ENCODE measurements at regions not wholly inside any gene's neighbourhood (a gene's known extent, or its start where the extent isn't known, plus 50 kb on each side); places are given as distances from the start of the nearest gene placed in this dataset.
"Not testable (repeated sequence)": the region's sequence is repeated elsewhere in the genome, so short reads cannot be mapped to it uniquely, and the experiment has no call there.

GRCh38 chr1:30660241-30660640 is 63.1 kb downstream of the MATN1 start:
- DNase-seq: no peak

- no peak for DNase-seq
Measured at GRCh38 chr1:30659702-30660101, 63.7 kb downstream of the MATN1 start.

GRCh38 chr1:30658375-30658774 is 65.0 kb downstream of the MATN1 start:
- not testable (repeated sequence) for DNase-seq

DNA sequence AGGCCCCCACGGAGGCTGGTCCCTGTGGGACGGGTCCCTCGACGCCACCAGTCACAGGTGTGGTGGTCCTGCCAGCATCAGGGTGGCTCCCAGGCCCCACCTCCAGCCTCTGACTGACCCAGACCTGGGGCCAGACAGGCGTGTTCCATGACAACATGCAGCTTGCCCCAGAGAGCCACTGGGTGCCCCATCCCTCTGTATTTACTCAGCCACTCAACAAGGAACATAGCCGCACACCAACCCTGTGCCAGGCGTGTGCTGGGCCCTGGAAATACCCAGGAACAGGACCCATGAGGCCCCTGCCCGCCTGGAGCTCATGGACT is 65.4 kb downstream of the MATN1 start:
- no peak for DNase-seq

DNA sequence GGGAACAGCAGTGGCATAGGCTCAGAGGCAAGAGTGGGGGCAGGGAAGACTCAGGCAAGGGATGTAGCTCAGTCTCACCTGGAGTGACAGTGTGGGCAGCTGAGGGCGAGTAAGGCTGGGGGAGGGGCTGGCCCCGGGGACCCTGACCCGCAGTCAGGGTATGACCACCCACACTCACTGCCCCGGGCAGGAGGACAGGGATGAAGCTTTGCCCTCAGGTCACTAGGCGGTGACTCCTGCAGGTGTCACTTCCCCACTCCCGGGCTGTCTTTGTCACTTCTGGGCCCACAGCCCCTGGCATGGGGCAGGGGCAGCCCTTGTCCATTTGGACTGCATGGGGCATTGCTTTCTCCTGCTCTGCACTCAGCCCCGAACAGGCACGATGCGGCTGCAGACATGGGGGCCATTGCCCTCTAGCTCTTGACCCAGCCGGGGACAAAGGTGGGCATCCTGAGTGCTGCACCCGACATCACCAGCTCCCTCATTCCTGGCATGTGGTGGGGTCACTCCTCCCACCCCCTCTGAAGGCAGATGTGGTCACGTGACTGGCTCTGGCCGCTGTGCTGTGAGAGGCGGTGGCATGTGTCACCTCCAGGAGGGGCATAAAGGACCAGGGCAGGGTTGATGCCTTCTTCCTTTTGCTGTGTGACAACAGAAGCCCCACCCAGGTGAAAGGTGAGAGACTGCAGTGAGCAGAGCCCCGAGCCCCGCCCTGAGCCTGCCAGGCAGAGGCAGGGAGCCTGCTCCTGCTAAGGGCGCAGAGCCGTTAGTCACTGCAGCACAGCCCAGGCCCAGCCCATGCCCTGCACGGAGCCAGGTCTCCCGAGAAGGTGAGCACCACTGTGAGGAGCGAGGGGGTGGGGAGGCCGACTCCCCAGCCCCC is 66.0 kb downstream of the MATN1 start:
- no peak for DNase-seq

DNA sequence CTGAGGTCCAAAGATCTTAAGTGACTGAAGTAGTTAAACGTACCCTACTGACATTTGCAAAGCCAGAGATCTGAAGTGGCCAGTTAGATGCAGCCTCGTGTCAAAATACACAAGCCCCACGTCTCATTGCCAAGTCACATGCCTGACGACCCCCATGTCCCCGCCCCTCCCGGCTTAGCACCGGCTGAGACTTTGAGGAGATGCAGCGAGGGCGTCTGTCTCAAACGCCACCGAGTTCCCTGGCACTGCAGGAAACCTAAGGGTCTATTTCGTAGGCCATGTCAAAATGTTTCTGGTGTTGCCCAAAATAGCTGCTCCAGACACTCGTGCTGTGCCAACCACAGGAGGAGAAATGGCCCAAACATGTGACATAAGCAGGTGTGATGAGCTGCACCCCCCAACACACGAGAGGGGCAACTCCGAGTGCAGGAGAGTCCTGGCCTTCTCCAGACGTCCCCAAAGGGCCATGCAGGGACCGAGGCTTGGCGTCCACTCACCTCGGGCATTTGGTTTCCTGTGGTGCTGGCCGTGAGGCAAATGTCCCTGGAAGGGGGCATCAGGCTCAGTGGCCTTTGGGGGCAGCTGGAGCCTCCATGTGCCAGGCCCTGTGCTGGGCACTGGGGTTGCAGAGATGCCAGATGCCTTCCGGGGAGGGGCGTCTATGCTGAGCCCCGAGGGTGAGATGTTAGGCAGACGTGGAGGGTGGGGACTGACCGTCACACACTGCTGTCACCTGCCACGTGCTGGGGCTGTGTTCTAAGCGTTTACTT is 67.0 kb downstream of the MATN1 start:
- DNase-seq: no peak

DNA sequence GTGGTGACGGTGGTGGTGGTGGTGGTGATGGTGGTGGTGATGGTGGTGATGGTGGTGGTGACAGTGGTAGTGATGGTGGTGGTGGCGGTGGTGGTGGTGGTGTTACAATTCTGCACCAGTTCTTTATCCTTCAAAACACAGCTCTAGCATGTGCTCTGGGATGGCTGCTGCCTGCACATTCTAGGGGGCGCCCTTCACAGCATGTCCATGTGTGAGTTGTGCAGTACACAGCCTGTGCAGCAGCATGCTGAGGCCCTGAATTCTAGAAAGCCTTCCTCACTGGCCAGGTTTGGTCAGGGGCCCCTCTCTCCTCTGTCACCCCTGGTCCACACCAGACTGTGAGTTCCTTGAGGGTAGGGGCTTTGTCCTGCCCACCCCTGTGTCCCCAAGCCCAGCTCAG is 67.7 kb downstream of the MATN1 start:
- DNase-seq: no peak

DNA sequence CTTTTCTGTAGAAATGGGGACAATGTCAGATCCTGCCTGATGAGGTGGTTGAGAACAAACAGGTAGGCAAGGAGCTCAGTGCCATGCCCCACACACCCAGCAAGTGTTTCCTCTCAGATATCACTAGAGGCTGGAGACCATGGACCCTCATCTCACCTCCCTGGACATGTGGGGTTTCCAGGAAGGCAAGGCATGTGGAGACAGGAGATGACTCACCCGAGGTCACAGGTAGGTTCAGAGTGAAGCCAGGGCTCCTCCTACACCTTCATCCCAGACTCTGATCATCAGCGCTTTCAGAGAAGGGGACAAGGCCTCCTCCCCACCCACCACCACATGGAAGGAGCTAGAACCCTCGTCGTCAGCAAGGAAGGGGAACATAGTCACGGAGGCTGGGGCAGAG is 69.2 kb downstream of the MATN1 start:
- no peak for DNase-seq

DNA sequence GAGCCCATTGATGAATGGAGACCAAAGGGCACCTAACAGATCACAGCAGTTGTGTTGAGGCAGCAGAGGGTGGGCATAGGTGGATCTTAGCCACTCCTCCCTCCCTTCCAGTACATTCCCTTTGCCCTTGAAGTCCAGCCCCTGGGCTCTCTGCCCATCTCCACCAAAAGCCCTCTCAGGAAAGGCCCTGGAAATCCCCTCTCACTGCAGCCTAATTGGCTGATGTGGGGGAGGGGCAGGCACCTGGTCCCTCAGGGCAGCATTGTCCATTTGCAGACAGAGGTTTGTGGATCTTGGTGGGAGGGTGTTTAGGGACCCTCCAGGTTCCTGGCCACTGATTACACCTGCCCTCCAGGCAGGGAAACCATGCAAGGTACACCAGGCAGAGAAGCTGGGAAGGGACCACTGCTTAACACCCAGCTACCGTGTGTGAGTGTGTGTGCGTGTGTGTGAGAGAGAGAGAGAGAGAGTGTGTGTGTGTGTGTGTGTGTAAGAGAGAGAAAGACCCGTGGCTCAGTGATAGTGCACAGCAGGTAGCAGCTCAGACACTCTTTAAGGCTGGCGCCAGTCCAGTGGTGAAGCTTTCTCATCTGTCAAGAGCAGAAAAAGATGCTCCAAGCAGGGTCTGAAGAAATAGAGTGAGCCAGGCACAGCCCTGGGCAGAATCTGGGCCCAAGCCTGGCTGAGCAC is 71.1 kb downstream of the MATN1 start:
- no peak for DNase-seq

- not testable (repeated sequence) for DNase-seq
Measured at GRCh38 chr1:30651395-30651794, 72.0 kb downstream of the MATN1 start.

GRCh38 chr1:30650968-30651320 is 72.4 kb downstream of the MATN1 start:
- no peak for DNase-seq

- no peak for DNase-seq
Measured at GRCh38 chr1:30650038-30650967, 73.1 kb downstream of the MATN1 start.

GRCh38 chr1:30649321-30649991 is 73.9 kb downstream of the MATN1 start:
- DNase-seq: no peak

GRCh38 chr1:30648408-30649000 is 74.9 kb downstream of the MATN1 start:
- DNase-seq: no peak

GRCh38 chr1:30645807-30646206 is 77.6 kb downstream of the MATN1 start:
- DNase-seq: no peak

- no peak for DNase-seq
Measured at GRCh38 chr1:30642391-30643120, 80.8 kb downstream of the MATN1 start.

GRCh38 chr1:30641572-30642353 is 81.6 kb downstream of the MATN1 start:
- DNase-seq: no peak

DNA sequence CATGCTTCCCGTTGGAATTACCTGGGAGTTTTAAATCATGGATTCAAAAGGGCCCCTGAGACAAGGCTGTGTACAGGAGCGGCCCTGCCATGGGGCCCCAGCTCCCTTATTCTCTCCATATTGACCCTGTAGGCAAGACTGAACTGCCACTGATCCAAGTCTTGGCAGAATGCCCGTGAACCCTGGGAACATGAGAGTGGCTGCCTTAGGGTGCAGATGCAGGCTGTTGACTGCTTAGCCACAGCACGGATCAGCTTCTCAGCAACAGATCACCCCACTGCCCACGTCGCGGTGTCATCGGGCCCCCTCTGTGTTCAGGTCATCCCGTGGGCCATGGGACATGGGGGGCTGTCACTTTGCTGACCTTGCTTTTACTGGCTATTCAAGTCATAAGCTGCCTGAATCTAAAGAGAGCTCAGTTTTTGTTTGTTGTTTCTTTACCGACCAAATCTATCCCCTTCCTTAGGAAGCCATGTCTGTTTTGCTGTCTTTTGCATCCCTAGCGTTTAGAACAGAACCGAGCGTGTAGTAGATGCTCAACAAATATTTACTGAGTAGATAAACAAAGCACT is 83.4 kb downstream of the MATN1 start:
- no peak for DNase-seq

DNA sequence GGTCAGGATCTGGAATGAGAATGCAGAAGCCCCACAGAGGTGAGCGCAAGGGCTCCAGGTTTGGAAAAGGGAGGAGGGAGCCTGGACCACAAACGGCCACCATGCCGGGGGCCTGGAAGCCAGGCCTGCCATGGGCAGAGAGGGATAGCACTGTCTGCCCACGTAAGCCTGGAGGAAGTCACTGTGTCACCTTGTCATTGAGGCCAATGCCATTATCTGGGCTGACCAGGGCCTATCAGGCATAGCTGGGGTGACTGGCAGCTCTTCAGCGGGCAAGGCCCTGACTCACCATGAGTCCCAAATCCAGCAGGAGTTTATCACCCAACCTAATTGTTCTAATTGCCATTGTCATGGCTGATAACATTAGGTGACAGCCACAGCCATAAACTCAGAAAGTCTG is 84.6 kb downstream of the MATN1 start:
- no peak for DNase-seq

GRCh38 chr1:30638086-30638485 is 85.3 kb downstream of the MATN1 start:
- DNase-seq: no peak

Data from CD4-positive, alpha-beta T cell treated with Interleukin-12 subunit alpha and Interleukin-12 subunit beta, for 1 hour (primary cell).